Cardiac fibroblast (primary cell): ENCODE measurements at regions not wholly inside any gene's neighbourhood (a gene's known extent, or its start where the extent isn't known, plus 50 kb on each side); places are given as distances from the start of the nearest gene placed in this dataset.

Source experiments
- DNase-seq, 2 donors: peaks; one replicate each; pipeline versions ENCODE4 v3.0.0 to v3.0.0-alpha.2; 2010; ENCODE audit warnings: low read depth in 2 of 2
- H3K4me3 ChIP-seq, 2 donors: replicated peaks in 1 of 2; 1 replicate in 1 of 2; 2 replicates in 1 of 2; pipeline ENCODE4 v1.5.1; 2011; ENCODE audit warnings: low read depth in 2 of 2, low read length in 2 of 2, mild to moderate bottlenecking in 2 of 2, moderate library complexity in 1 of 2
- CTCF ChIP-seq: IDR thresholded peaks from one replicate; pipeline ENCODE4 v1.5.1; 2011; ENCODE audit warnings: low read depth, mild to moderate bottlenecking, low read length, inconsistent platforms

GRCh38 chr12:116390401-116391335, 113.2 kb upstream of the MED13L start:
- TF ChIP-seq CTCF, result no peak
- H3K4me3 ChIP-seq, result no peak overlapping the region
- DNase-seq, result peak in 1 of 2 donors; percentile 59

GRCh38 chr12:116391501-116391900, 114.0 kb upstream of the MED13L start:
- DNase-seq, result no peak
- H3K4me3 ChIP-seq, result no peak overlapping the region
- TF ChIP-seq CTCF, result no peak

GRCh38 chr12:116392061-116392460, 114.6 kb upstream of the MED13L start:
- no peak overlapping the region for H3K4me3 ChIP-seq
- DNase-seq, result no peak
- no peak for TF ChIP-seq CTCF

GRCh38 chr12:116393255-116393654, 115.8 kb upstream of the MED13L start:
- DNase-seq, result no peak
- no peak overlapping the region for H3K4me3 ChIP-seq
- no peak for TF ChIP-seq CTCF

- TF ChIP-seq CTCF, result no peak
- DNase-seq, result no peak
These were observed 116.6 kb upstream of the MED13L start for GRCh38 chr12:116393859-116394650.

GRCh38 chr12:116395396-116395795, 117.9 kb upstream of the MED13L start:
- no peak for TF ChIP-seq CTCF
- no peak overlapping the region for H3K4me3 ChIP-seq
- DNase-seq, result peak in 1 of 2 donors; percentile 43

More at GRCh38 chr12:116393859-116394650, 116.6 kb upstream of the MED13L start:
- no peak overlapping the region for H3K4me3 ChIP-seq
